HG02973 (cell line): ENCODE measurements at regions not wholly inside any gene's neighbourhood (a gene's known extent, or its start where the extent isn't known, plus 50 kb on each side); places are given as distances from the start of the nearest gene placed in this dataset.

Source experiments
- ATAC-seq: cut with Tn5 transposase; IDR thresholded peaks from one replicate; pipeline ENCODE4 v1.9.1; 2021; ENCODE audit warnings: moderate library complexity; ENCODE audit not compliant: unreplicated experiment

- ATAC-seq, result no peak
These were observed 71.9 kb downstream of the OAT start for GRCh38 chr10:124346831-124347230.

GRCh38 chr10:124345521-124345920, 73.2 kb downstream of the OAT start:
- no peak for ATAC-seq

- ATAC-seq, result no peak
These were observed 73.8 kb downstream of the OAT start for GRCh38 chr10:124344931-124345330.

- ATAC-seq, result no peak
These were observed 74.5 kb downstream of the OAT start for GRCh38 chr10:124344266-124344590.

GRCh38 chr10:124343351-124344265, 75.1 kb downstream of the OAT start:
- ATAC-seq, result no peak

- no peak for ATAC-seq
These were observed 75.9 kb downstream of the OAT start for GRCh38 chr10:124342821-124343170.

GRCh38 chr10:124342136-124342820, 76.4 kb downstream of the OAT start:
- ATAC-seq, result no peak

- ATAC-seq, result no peak
These were observed 77.0 kb downstream of the OAT start for GRCh38 chr10:124341768-124342135.

GRCh38 chr10:124340033-124340760, 78.5 kb downstream of the OAT start:
- no peak for ATAC-seq

GRCh38 chr10:124339119-124340032, 79.3 kb downstream of the OAT start:
- ATAC-seq, result no peak

- ATAC-seq, result no peak
These were observed 80.3 kb downstream of the OAT start for GRCh38 chr10:124338276-124338925.

GRCh38 chr10:124336186-124336585, 82.5 kb downstream of the OAT start:
- no peak for ATAC-seq

GRCh38 chr10:124333931-124334330, 84.8 kb downstream of the OAT start:
- no peak for ATAC-seq

- ATAC-seq, result no peak
These were observed 86.3 kb downstream of the OAT start for GRCh38 chr10:124332426-124332825.

GRCh38 chr10:124329941-124330340, 88.8 kb downstream of the OAT start:
- ATAC-seq, result no peak

GRCh38 chr10:124329362-124329761, 89.4 kb downstream of the OAT start:
- no peak for ATAC-seq

GRCh38 chr10:124328477-124329220, 90.1 kb downstream of the OAT start:
- no peak for ATAC-seq

- no peak for ATAC-seq
These were observed 92.6 kb downstream of the OAT start for GRCh38 chr10:124325998-124326636.

GRCh38 chr10:124325633-124325914, 93.1 kb downstream of the OAT start:
- no peak for ATAC-seq
